ENCODE measurements at regions not wholly inside any gene's neighbourhood (a gene's known extent, or its start where the extent isn't known, plus 50 kb on each side); places are given as distances from the start of the nearest gene placed in this dataset.

- H3K4me1 Mint-ChIP-seq = peaks cover 65% of the 10 kb centered on the region
- no peaks in the 10 kb centered on the region for H3K36me3 Mint-ChIP-seq (ENCODE audit: low read depth)
- H3K9me3 Mint-ChIP-seq = no peaks in the 10 kb centered on the region
- H3K27ac Mint-ChIP-seq = no peak overlapping the region
- no peak overlapping the region for H3K4me3 Mint-ChIP-seq
- DNase-seq = no peak
- H3K27me3 Mint-ChIP-seq (ENCODE audit: low read depth, poor library complexity) = peaks cover 9% of the 10 kb centered on the region
- no peak for TF ChIP-seq CTCF (IDR thresholded peaks at IDR 0.05)
These were observed 73.0 kb downstream of the ARL4C start for GRCh38 chr2:234423884-234424283.

- no peak overlapping the region for H3K27ac Mint-ChIP-seq
- no peak for DNase-seq
- H3K36me3 Mint-ChIP-seq (ENCODE audit: low read depth) = peaks cover 8% of the 10 kb centered on the region
- TF ChIP-seq CTCF (IDR thresholded peaks at IDR 0.05) = no peak
- peaks cover 12% of the 10 kb centered on the region for H3K27me3 Mint-ChIP-seq (ENCODE audit: low read depth, poor library complexity)
- no peak overlapping the region for H3K4me3 Mint-ChIP-seq
- H3K9me3 Mint-ChIP-seq = peaks cover 8% of the 10 kb centered on the region
- peaks cover 57% of the 10 kb centered on the region for H3K4me1 Mint-ChIP-seq
These were observed 73.9 kb downstream of the ARL4C start for GRCh38 chr2:234422981-234423431.

- DNase-seq = no peak
- Mint-ChIP-seq H3K4me3 (no peak overlapping the region), H3K4me1 (peaks cover 50% of the 10 kb centered on the region), H3K27me3 (ENCODE audit: low read depth, poor library complexity) (peaks cover 9% of the 10 kb centered on the region), H3K9me3 (peaks cover 15% of the 10 kb centered on the region), H3K27ac (no peak overlapping the region), H3K36me3 (ENCODE audit: low read depth) (peaks cover 11% of the 10 kb centered on the region)
- TF ChIP-seq CTCF (IDR thresholded peaks at IDR 0.05) = no peak
These were observed 74.6 kb downstream of the ARL4C start for GRCh38 chr2:234422273-234422732.

GRCh38 chr2:234420408-234420807, 76.5 kb downstream of the ARL4C start:
- Mint-ChIP-seq H3K27ac (peak overlapping the region; percentile 72), H3K27me3 (ENCODE audit: low read depth, poor library complexity) (peaks cover 7% of the 10 kb centered on the region), H3K9me3 (peaks cover 22% of the 10 kb centered on the region), H3K36me3 (ENCODE audit: low read depth) (peaks cover 13% of the 10 kb centered on the region), H3K4me1 (peaks cover 32% of the 10 kb centered on the region), H3K4me3 (no peak overlapping the region)
- no peak for TF ChIP-seq CTCF (IDR thresholded peaks at IDR 0.05)
- peak; percentile 14 for DNase-seq

- Mint-ChIP-seq H3K36me3 (ENCODE audit: low read depth) (peaks cover 13% of the 10 kb centered on the region), H3K9me3 (peaks cover 22% of the 10 kb centered on the region), H3K4me1 (peaks cover 32% of the 10 kb centered on the region), H3K27me3 (ENCODE audit: low read depth, poor library complexity) (peaks cover 7% of the 10 kb centered on the region), H3K4me3 (no peak overlapping the region), H3K27ac (no peak overlapping the region)
- no peak for DNase-seq
- TF ChIP-seq CTCF (IDR thresholded peaks at IDR 0.05) = no peak
These were observed 77.2 kb downstream of the ARL4C start for GRCh38 chr2:234419726-234420125.

DNA sequence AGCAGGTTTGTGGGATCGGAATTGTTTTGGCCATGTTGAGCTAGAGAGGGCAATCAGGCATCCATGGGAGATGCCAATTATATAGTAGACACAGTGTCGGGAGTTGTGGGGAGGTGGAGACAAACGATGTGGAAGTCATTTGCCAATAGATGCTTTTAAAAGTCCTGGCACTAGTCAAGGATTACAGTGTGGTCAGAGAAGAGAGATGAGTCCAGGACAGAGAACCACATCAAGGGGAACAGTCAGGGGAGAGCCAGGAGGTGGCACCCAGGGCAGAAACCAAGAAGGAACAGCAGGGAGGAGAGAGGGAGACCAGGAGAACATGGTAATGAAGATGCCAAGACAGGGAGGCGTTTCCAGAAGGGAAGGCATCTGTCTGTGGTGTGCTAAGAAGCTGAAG, 81.2 kb downstream of the ARL4C start:
- Mint-ChIP-seq H3K36me3 (ENCODE audit: low read depth) (peaks cover 13% of the 10 kb centered on the region), H3K27ac (peak overlapping the region; percentile 0)

More for the DNA sequence above, 81.2 kb downstream of the ARL4C start:
- no peak for DNase-seq
- no peak for TF ChIP-seq CTCF (IDR thresholded peaks at IDR 0.05)
- peaks cover 7% of the 10 kb centered on the region for H3K27me3 Mint-ChIP-seq (ENCODE audit: low read depth, poor library complexity)
- H3K4me1 Mint-ChIP-seq = peaks cover 29% of the 10 kb centered on the region
- peaks cover 22% of the 10 kb centered on the region for H3K9me3 Mint-ChIP-seq
- H3K4me3 Mint-ChIP-seq = no peak overlapping the region

All from nephron progenitor cell (in vitro differentiated cells).